Gastrocnemius medialis (tissue), 4 donors: ENCODE measurements at regions not wholly inside any gene's neighbourhood (a gene's known extent, or its start where the extent isn't known, plus 50 kb on each side); places are given as distances from the start of the nearest gene placed in this dataset.
"Not testable (repeated sequence)": the region's sequence is repeated elsewhere in the genome, so short reads cannot be mapped to it uniquely, and the experiment has no call there.

Experiments
- CTCF ChIP-seq, 5 experiments: fragments of 450-650 bp in 3 of 5; fragments of 200-600 bp in 2 of 5; sonication (generic) in 2 of 5; IDR thresholded peaks in 4 of 5; conservative IDR thresholded peaks in 1 of 5; 1 replicate in 4 of 5; 2 replicates in 1 of 5; pipeline ENCODE4 v1.5.1; 2016 to 2019; ENCODE audit warnings: antibody characterized with exemption in 5 of 5, mild to moderate bottlenecking in 3 of 5, moderate library complexity in 3 of 5
- POLR2A ChIP-seq, 2 donors: fragments of 450-650 bp; IDR thresholded peaks; one replicate each; pipeline ENCODE4 v1.6.1; 2017; ENCODE audit warnings: antibody characterized with exemption in 2 of 2, mild to moderate bottlenecking in 2 of 2, moderate library complexity in 2 of 2

GRCh38 chr22:16388127-16388526, 204.5 kb downstream of the CCT8L2 start:
- TF ChIP-seq CTCF (IDR thresholded peaks at IDR 0.05 in 4 of 5, conservative IDR thresholded peaks at IDR 0.05 in 1 of 5); POLR2A (IDR thresholded peaks at IDR 0.05): not testable (repeated sequence)
